Endothelial cell of umbilical vein (primary cell): ENCODE measurements at regions not wholly inside any gene's neighbourhood (a gene's known extent, or its start where the extent isn't known, plus 50 kb on each side); places are given as distances from the start of the nearest gene placed in this dataset.

Experiments
- EZH2 ChIP-seq: IDR thresholded peaks from 2 replicates; pipeline ENCODE4 v1.6.1; 2012; ENCODE audit warnings: borderline replicate concordance, low read depth, mild to moderate bottlenecking, moderate library complexity, low read length, inconsistent platforms; ENCODE audit not compliant: severe bottlenecking
- FOS ChIP-seq: IDR thresholded peaks from 2 replicates; pipeline ENCODE4 v1.6.1; 2011; ENCODE audit warnings: mild to moderate bottlenecking, low read length, moderate library complexity, borderline replicate concordance; ENCODE audit not compliant: insufficient read depth
- MYC ChIP-seq: IDR thresholded peaks from one replicate; pipeline ENCODE4 v1.6.1; 2011; ENCODE audit warnings: mild to moderate bottlenecking, low read depth, low read length
- POLR2A ChIP-seq: IDR thresholded peaks from 2 replicates; pipeline ENCODE4 v1.6.1; 2012; ENCODE audit warnings: low read depth, mild to moderate bottlenecking, control low read depth, low read length
- POLR2AphosphoS5 ChIP-seq: IDR thresholded peaks from 2 replicates; pipeline ENCODE4 v1.6.1; 2012; ENCODE audit warnings: low read depth, mild to moderate bottlenecking, control low read depth, low read length, moderate library complexity; ENCODE audit not compliant: insufficient read depth
- TF ChIP-seq, protein P1 (sequence below), 2 donors: IDR thresholded peaks; 1 replicate in 1 of 2; 2 replicates in 1 of 2; pipeline ENCODE4 v1.5.1; 2011; ENCODE audit warnings: low read length in 2 of 2, mild to moderate bottlenecking in 2 of 2, moderate library complexity in 2 of 2, control low read depth in 1 of 2, inconsistent platforms in 1 of 2, low read depth in 1 of 2; ENCODE audit not compliant: insufficient read depth in 1 of 2; ENCODE audit errors: extremely low read depth in 1 of 2
- TF ChIP-seq, protein P2 (sequence below): IDR thresholded peaks from 2 replicates; pipeline ENCODE4 v1.6.1; 2011; ENCODE audit not compliant: insufficient read depth, insufficient read length

DNA sequence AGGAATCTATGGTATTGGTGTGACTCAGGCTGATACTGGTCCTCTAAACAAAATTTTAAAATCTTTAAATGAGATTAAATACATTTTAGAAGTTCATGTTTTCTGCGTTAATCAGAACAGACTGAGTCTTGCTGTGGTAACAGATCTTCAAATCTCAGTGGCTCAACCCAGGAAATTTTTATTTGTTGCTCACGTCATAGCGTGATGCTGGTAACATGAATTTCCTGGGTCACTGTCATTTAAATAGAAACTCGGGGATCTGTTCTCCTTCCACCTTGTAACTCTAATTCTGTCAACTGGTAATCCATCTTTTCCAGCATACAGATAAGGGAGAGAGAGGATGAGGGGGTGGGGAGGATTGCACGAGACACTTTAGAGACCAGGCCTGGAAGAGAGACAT, 90.0 kb downstream of the CDC42EP3 start:
- TF ChIP-seq POLR2A = no peak
- TF ChIP-seq, protein P1, sequence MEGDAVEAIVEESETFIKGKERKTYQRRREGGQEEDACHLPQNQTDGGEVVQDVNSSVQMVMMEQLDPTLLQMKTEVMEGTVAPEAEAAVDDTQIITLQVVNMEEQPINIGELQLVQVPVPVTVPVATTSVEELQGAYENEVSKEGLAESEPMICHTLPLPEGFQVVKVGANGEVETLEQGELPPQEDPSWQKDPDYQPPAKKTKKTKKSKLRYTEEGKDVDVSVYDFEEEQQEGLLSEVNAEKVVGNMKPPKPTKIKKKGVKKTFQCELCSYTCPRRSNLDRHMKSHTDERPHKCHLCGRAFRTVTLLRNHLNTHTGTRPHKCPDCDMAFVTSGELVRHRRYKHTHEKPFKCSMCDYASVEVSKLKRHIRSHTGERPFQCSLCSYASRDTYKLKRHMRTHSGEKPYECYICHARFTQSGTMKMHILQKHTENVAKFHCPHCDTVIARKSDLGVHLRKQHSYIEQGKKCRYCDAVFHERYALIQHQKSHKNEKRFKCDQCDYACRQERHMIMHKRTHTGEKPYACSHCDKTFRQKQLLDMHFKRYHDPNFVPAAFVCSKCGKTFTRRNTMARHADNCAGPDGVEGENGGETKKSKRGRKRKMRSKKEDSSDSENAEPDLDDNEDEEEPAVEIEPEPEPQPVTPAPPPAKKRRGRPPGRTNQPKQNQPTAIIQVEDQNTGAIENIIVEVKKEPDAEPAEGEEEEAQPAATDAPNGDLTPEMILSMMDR (IDR thresholded peaks at IDR 0.05; ENCODE audit: extremely low read depth in 1 of 2, insufficient read depth in 1 of 2, low read depth in 1 of 2, low read length in 2 of 2) = no peak
- no peak for TF ChIP-seq EZH2
- TF ChIP-seq MYC = no peak
- no peak for TF ChIP-seq POLR2AphosphoS5
- TF ChIP-seq, protein P2, sequence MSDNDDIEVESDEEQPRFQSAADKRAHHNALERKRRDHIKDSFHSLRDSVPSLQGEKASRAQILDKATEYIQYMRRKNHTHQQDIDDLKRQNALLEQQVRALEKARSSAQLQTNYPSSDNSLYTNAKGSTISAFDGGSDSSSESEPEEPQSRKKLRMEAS = no peak
- no peak for TF ChIP-seq FOS
